NCI-H2196 treated with DMSO at 0.1 percent for 48 hours (cell line): ENCODE measurements at regions not wholly inside any gene's neighbourhood (a gene's known extent, or its start where the extent isn't known, plus 50 kb on each side); places are given as distances from the start of the nearest gene placed in this dataset.

Source experiments
- DNase-seq: peaks from one replicate; lab custom pipeline; 2025; ENCODE audit not compliant: unreplicated experiment; lab: John Stamatoyannopoulos, UW

- no peak for DNase-seq
Observed at GRCh38 chr3:193897731-193898180, 238.2 kb upstream of the HES1 start.

GRCh38 chr3:193899001-193899400 lies 236.9 kb upstream of the HES1 start:
- no peak for DNase-seq

GRCh38 chr3:193901007-193901406 lies 234.9 kb upstream of the HES1 start:
- DNase-seq: no peak

- no peak for DNase-seq
Observed at GRCh38 chr3:193902607-193903511, 233.1 kb upstream of the HES1 start.

GRCh38 chr3:193903512-193903817 lies 232.5 kb upstream of the HES1 start:
- no peak for DNase-seq

- DNase-seq: no peak
Observed at GRCh38 chr3:193903966-193904365, 232.0 kb upstream of the HES1 start.

- no peak for DNase-seq
Observed at GRCh38 chr3:193905541-193906396, 230.2 kb upstream of the HES1 start.

- DNase-seq: no peak
Observed at GRCh38 chr3:193906849-193907410, 229.0 kb upstream of the HES1 start.

- DNase-seq: no peak
Observed at GRCh38 chr3:193908181-193908744, 227.7 kb upstream of the HES1 start.

- no peak for DNase-seq
Observed at GRCh38 chr3:193909387-193909786, 226.6 kb upstream of the HES1 start.

GRCh38 chr3:193910310-193910709 lies 225.6 kb upstream of the HES1 start:
- DNase-seq: no peak

- no peak for DNase-seq
Observed at GRCh38 chr3:193910886-193911738, 224.8 kb upstream of the HES1 start.

- no peak for DNase-seq
Observed at GRCh38 chr3:193911784-193912340, 224.1 kb upstream of the HES1 start.

GRCh38 chr3:193912621-193913178 lies 223.2 kb upstream of the HES1 start:
- no peak for DNase-seq

- DNase-seq: no peak
Observed at GRCh38 chr3:193914602-193915001, 221.3 kb upstream of the HES1 start.

- DNase-seq: no peak
Observed at GRCh38 chr3:193915099-193915498, 220.8 kb upstream of the HES1 start.

- no peak for DNase-seq
Observed at GRCh38 chr3:193915613-193916012, 220.3 kb upstream of the HES1 start.

- no peak for DNase-seq
Observed at GRCh38 chr3:193917158-193917557, 218.8 kb upstream of the HES1 start.

GRCh38 chr3:193921465-193921864 lies 214.5 kb upstream of the HES1 start:
- no peak for DNase-seq
